Karpas-422 (cell line): ENCODE measurements at regions not wholly inside any gene's neighbourhood (a gene's known extent, or its start where the extent isn't known, plus 50 kb on each side); places are given as distances from the start of the nearest gene placed in this dataset.
"Not testable (repeated sequence)": the region's sequence is repeated elsewhere in the genome, so short reads cannot be mapped to it uniquely, and the experiment has no call there.

ENCODE experiments used
- DNase-seq: peaks from one replicate; pipeline ENCODE4 v3.0.0-alpha.2; 2015
- H2AFZ ChIP-seq: fragments of 200-600 bp; sonication (generic); 2 replicates; pipeline ENCODE4 v1.6.1; 2014; ENCODE audit warnings: antibody characterized with exemption, low read length, mixed read lengths
- H3K27ac ChIP-seq: fragments of 200-600 bp; sonication (generic); 2 replicates; pipeline ENCODE4 v1.5.1; 2014; ENCODE audit warnings: mild to moderate bottlenecking, low read length, moderate library complexity
- H3K27me3 ChIP-seq: fragments of 200-600 bp; sonication (generic); 2 replicates; pipeline ENCODE4 v1.6.1; 2014; ENCODE audit warnings: low read length, mixed read lengths
- H3K36me3 ChIP-seq: fragments of 200-600 bp; sonication (generic); 2 replicates; pipeline ENCODE4 v1.6.1; 2014; ENCODE audit warnings: low read length, mixed read lengths; ENCODE audit not compliant: insufficient read depth
- H3K4me1 ChIP-seq: fragments of 200-600 bp; sonication (generic); 2 replicates; pipeline ENCODE4 v1.6.1; 2014; ENCODE audit warnings: mild to moderate bottlenecking, low read length, mixed read lengths
- H3K4me2 ChIP-seq: fragments of 200-600 bp; sonication (generic); 2 replicates; pipeline ENCODE4 v1.6.1; 2014; ENCODE audit warnings: low read length, low read depth, mild to moderate bottlenecking; ENCODE audit not compliant: poor library complexity, severe bottlenecking
- H3K4me3 ChIP-seq: fragments of 200-600 bp; sonication (generic); 2 replicates; pipeline ENCODE4 v1.5.1; 2014; ENCODE audit warnings: mild to moderate bottlenecking, antibody characterized with exemption, low read length, mixed read lengths
- H3K79me2 ChIP-seq: fragments of 200-600 bp; sonication (generic); 2 replicates; pipeline ENCODE4 v1.6.1; 2014; ENCODE audit warnings: mild to moderate bottlenecking, low read length, mixed read lengths
- H3K9ac ChIP-seq: fragments of 200-600 bp; sonication (generic); 2 replicates; pipeline ENCODE4 v1.6.0; 2014; ENCODE audit warnings: low read length
- H3K9me2 ChIP-seq: fragments of 200-600 bp; sonication (generic), shearing (Covaris generic); replicated peaks from 2 replicates; pipeline ENCODE4 v1.6.0; 2014; ENCODE audit warnings: mild to moderate bottlenecking, low read length, moderate library complexity; ENCODE audit not compliant: insufficient read depth
- H3K9me3 ChIP-seq: fragments of 300-700, 200-600 bp; sonication (generic); 2 replicates; pipeline ENCODE4 v1.6.1; 2014; ENCODE audit warnings: low read length, mixed read lengths
- H4K20me1 ChIP-seq: fragments of 200-600 bp; sonication (generic); 2 replicates; pipeline ENCODE4 v1.6.1; 2014; ENCODE audit warnings: mild to moderate bottlenecking, antibody characterized with exemption, low read length, low read depth; ENCODE audit not compliant: insufficient read depth

DNA sequence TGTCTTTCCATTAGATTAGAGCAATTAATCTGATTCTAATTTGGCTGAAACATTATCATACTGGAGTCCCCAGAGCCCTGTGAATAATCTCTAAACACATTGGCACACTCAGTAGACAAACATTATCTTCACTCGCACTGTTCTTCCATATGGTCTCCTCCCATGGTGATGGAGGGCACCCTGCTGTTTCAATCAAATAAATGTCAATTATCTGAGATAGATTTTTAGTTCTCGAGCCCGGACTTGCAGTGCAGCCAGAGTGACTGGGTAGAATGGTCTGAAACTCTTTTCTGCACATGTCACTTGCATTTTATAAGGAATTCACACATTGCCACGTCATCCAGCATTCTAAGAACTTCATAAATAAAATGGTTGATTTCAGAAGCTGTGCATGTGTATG is 90.6 kb upstream of the MAP3K7 start:
- no peaks in the 10 kb centered on the region for H4K20me1 ChIP-seq
- no peak for DNase-seq
- H3K9me2 ChIP-seq = no peaks in the 10 kb centered on the region
- no peaks in the 10 kb centered on the region for H3K9me3 ChIP-seq
- H3K27me3 ChIP-seq = no peaks in the 10 kb centered on the region
- no peak overlapping the region for H3K9ac ChIP-seq
- H3K4me1 ChIP-seq = no peaks in the 10 kb centered on the region
- H3K79me2 ChIP-seq = no peaks in the 10 kb centered on the region
- H3K4me3 ChIP-seq = no peak overlapping the region
- H2AFZ ChIP-seq = no peak overlapping the region
- no peak overlapping the region for H3K27ac ChIP-seq
- no peaks in the 10 kb centered on the region for H3K36me3 ChIP-seq
- H3K4me2 ChIP-seq = no peak overlapping the region

DNA sequence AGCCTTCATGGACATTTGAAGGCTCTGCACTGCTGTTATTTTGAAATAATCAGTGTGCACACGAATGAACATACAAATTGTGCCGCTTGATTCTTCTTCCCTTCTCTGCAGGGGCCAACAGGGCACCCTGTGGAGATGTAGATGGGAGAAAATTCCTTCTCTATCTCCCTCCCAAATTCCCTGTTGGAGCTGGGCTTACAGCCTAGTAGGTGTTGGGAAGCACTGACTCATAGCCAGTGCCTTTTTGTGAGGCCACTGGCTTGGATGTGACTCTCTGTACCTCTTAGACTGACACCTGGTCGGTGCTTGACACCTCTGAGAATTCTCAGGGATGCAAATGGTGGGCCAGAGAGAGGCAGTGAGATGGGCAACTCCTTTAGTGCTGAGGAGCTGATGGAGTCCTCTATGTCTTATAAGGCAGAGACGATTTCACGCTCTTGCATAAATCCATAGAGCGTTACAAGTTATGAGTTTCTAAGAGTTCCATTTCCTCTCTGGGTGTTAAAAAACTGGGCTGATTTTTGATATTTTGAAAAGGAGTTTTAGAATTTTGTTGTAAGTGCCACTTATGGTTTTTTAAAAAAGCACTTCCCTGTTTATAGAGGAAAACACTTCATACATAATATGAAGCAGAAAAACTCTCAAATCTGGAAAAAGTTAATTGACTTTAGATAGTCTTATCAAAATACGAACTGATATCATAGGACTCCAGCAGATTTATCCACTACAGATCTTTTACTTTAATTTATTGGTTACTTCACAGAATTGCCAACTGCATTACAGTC is 89.8 kb upstream of the MAP3K7 start:
- no peaks in the 10 kb centered on the region for H3K9me3 ChIP-seq
- no peaks in the 10 kb centered on the region for H3K9me2 ChIP-seq
- no peak overlapping the region for H3K4me3 ChIP-seq
- no peak overlapping the region for H2AFZ ChIP-seq
- H3K27ac ChIP-seq = no peak overlapping the region
- no peaks in the 10 kb centered on the region for H3K79me2 ChIP-seq
- H3K4me2 ChIP-seq = no peak overlapping the region
- H3K4me1 ChIP-seq = no peaks in the 10 kb centered on the region
- no peaks in the 10 kb centered on the region for H3K27me3 ChIP-seq
- no peak overlapping the region for H3K9ac ChIP-seq
- no peaks in the 10 kb centered on the region for H3K36me3 ChIP-seq
- no peaks in the 10 kb centered on the region for H4K20me1 ChIP-seq
- DNase-seq = no peak

DNA sequence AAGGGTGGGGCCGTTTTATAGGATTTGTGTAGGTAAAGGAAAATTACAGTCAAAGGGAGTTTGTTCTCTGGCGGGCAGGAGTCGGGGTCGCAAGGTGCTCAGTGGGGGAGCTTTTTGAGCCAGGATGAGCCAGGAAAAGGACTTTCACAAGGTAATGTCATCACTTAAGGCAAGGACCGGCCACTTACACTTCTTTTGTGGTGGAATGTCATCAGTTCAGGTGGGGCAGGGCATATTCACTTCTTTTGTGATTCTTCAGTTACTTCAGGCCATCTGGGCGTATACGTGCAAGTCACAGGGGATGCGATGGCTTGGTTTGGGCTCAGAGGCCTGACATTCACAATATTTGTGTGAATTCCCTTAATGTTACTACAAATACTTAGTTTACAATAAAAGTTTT is 88.2 kb upstream of the MAP3K7 start:
- H4K20me1 ChIP-seq, H2AFZ ChIP-seq, H3K27ac ChIP-seq, H3K4me1 ChIP-seq, H3K27me3 ChIP-seq, H3K4me3 ChIP-seq, H3K4me2 ChIP-seq, H3K9ac ChIP-seq, H3K79me2 ChIP-seq, DNase-seq, H3K9me3 ChIP-seq, H3K36me3 ChIP-seq, H3K9me2 ChIP-seq: not testable (repeated sequence)

DNA sequence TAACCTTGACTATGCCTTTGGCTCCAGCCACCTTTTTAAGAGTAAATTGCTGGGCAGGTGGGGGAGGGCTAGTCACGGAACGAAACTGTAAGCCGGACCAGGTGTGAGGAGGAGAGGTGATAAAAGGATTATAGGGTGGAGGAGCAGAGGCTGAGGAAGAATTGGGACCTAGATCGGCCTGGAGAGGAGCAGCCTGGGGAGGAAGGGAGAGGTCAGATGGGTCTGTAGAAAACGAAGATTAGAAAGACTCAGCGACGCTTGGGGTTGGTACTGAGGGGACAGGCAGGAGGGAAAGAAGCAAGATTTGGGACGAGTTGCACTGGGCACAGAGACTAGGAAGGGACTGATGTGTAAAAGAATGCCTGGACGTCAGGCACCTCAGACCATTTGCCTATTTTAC is 87.2 kb upstream of the MAP3K7 start:
- H3K4me1 ChIP-seq, H3K9ac ChIP-seq, DNase-seq, H3K27me3 ChIP-seq, H3K36me3 ChIP-seq, H4K20me1 ChIP-seq, H3K27ac ChIP-seq, H3K9me3 ChIP-seq, H3K9me2 ChIP-seq, H3K4me2 ChIP-seq, H3K4me3 ChIP-seq, H3K79me2 ChIP-seq, H2AFZ ChIP-seq: not testable (repeated sequence)

DNA sequence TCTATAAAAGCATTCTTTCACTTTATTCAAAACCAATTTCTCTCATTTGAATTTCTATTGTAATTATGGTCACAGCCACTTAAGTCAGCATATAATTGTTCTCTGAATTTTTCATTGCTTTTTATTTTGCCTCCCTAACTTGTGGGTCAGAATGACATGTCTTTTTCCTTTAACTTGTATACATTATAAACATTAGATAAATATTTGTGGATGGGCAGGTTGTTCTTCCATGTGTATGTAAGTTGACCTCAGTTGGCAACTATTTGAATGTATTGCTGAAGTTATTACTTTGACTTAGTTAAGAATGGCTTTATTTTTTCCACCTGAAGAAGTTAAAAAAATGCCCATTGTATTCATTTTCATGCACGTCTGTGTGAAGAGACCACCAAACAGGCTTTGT is 83.0 kb upstream of the MAP3K7 start:
- no peaks in the 10 kb centered on the region for H3K4me1 ChIP-seq
- H3K9ac ChIP-seq = no peak overlapping the region
- H4K20me1 ChIP-seq = no peaks in the 10 kb centered on the region
- H3K27ac ChIP-seq = no peak overlapping the region
- no peaks in the 10 kb centered on the region for H3K9me3 ChIP-seq
- H2AFZ ChIP-seq = no peak overlapping the region
- DNase-seq = no peak
- H3K79me2 ChIP-seq = no peaks in the 10 kb centered on the region
- no peaks in the 10 kb centered on the region for H3K27me3 ChIP-seq
- H3K4me3 ChIP-seq = no peak overlapping the region
- H3K4me2 ChIP-seq = no peak overlapping the region
- H3K9me2 ChIP-seq = no peaks in the 10 kb centered on the region
- no peaks in the 10 kb centered on the region for H3K36me3 ChIP-seq

DNA sequence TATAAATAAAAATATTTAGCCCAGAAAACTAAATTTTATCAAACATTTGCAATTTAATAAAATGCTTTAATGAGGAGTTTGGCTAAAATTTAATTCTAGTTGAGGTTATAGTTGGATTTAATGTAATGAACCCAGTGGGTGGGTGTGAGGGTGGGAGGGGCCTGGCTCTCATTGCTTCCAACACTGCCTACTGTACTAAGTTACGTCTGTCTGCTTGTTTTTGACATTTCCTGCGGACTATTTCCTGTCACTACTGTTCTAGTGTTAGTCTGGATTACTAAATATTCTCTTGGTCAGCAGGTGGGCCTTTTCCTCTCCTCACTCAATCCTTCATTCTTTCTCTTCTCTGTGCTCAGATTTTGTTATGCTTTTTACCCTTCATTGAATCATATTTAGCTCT is 82.5 kb upstream of the MAP3K7 start:
- no peak overlapping the region for H3K9ac ChIP-seq
- H3K9me3 ChIP-seq = no peaks in the 10 kb centered on the region
- H3K4me3 ChIP-seq = no peak overlapping the region
- DNase-seq = no peak
- H3K36me3 ChIP-seq = no peaks in the 10 kb centered on the region
- no peaks in the 10 kb centered on the region for H3K4me1 ChIP-seq
- H4K20me1 ChIP-seq = no peaks in the 10 kb centered on the region
- H2AFZ ChIP-seq = no peak overlapping the region
- H3K79me2 ChIP-seq = no peaks in the 10 kb centered on the region
- H3K4me2 ChIP-seq = no peak overlapping the region
- no peaks in the 10 kb centered on the region for H3K27me3 ChIP-seq
- no peak overlapping the region for H3K27ac ChIP-seq
- H3K9me2 ChIP-seq = no peaks in the 10 kb centered on the region

DNA sequence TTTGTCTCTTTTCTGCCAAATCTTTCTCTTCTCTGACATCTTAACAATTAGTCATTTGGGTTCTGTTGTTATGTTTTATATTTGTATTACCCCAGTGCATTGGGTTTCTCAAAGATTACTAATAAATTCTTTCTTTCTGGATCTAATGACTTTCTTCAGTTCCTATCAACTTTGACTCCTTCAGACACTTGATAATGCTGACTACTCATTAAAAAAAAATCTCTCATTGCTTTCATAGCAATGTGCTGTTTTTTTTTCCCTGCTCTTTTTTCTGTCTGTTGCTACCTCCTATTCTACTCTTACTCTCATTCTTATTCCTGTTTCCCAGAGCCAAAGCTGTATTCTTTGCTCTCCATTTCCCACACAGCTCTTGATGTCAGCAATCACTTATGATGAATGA is 81.3 kb upstream of the MAP3K7 start:
- Histone ChIP-seq H3K4me3 (no peak overlapping the region), H3K4me1 (no peaks in the 10 kb centered on the region), H3K9me2 (no peaks in the 10 kb centered on the region), H3K36me3 (no peaks in the 10 kb centered on the region), H4K20me1 (no peaks in the 10 kb centered on the region), H2AFZ (no peak overlapping the region), H3K27me3 (no peaks in the 10 kb centered on the region), H3K79me2 (no peaks in the 10 kb centered on the region), H3K4me2 (no peak overlapping the region), H3K9me3 (no peaks in the 10 kb centered on the region), H3K9ac (no peak overlapping the region), H3K27ac (no peak overlapping the region)
- DNase-seq = no peak

DNA sequence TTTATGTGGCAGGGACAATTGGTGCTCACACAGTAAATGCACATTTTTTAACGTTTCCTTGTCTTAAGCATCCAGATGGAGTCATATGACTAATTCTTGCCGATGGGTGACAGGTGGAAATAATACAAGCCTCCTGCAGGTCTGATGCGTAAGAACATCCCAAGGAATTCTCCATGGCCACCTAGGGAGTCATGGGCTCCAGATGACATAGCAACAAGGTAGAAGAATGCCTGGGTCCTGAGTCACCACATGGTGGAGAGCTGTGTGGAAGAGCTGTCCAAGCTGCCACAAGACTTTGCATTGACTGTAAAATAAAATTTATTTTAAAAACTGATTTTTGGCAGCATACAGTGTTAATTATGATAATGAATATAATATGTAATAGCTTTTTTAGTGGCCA is 77.0 kb upstream of the MAP3K7 start:
- Histone ChIP-seq H3K4me3 (no peak overlapping the region), H3K4me1 (no peaks in the 10 kb centered on the region), H3K27me3 (no peaks in the 10 kb centered on the region), H3K9ac (no peak overlapping the region), H3K79me2 (no peaks in the 10 kb centered on the region), H3K4me2 (no peak overlapping the region), H2AFZ (no peak overlapping the region), H3K9me2 (no peaks in the 10 kb centered on the region), H3K9me3 (no peaks in the 10 kb centered on the region), H3K27ac (no peak overlapping the region), H3K36me3 (no peaks in the 10 kb centered on the region), H4K20me1 (no peaks in the 10 kb centered on the region)
- no peak for DNase-seq

DNA sequence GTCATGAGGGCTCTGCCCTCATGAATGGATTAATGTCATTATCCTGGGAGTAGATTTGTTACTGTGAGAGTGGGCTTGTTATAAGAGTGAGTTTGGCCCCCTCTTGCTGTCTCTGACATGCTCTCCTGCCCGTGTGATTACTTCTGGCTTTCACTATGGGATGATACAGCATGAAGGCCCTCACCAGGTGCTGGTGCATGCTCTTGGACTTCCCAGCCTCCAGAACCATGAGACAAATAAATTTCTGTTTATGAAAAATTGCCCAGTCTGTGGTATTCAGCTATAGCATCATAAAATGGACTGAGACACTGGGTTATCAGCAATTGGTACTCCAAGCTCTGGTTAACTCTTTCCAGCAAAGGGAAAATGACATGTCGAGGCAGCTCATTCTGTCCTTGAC is 76.2 kb upstream of the MAP3K7 start:
- no peaks in the 10 kb centered on the region for H3K79me2 ChIP-seq
- no peaks in the 10 kb centered on the region for H3K27me3 ChIP-seq
- H3K4me2 ChIP-seq = no peak overlapping the region
- no peak overlapping the region for H3K27ac ChIP-seq
- H3K36me3 ChIP-seq = no peaks in the 10 kb centered on the region
- H3K9me3 ChIP-seq = no peaks in the 10 kb centered on the region
- H3K9me2 ChIP-seq = no peaks in the 10 kb centered on the region
- H3K4me3 ChIP-seq = no peak overlapping the region
- H3K4me1 ChIP-seq = no peaks in the 10 kb centered on the region
- no peak overlapping the region for H3K9ac ChIP-seq
- H4K20me1 ChIP-seq = no peaks in the 10 kb centered on the region
- no peak for DNase-seq
- no peak overlapping the region for H2AFZ ChIP-seq
